GM21390 (cell line): ENCODE measurements at regions not wholly inside any gene's neighbourhood (a gene's known extent, or its start where the extent isn't known, plus 50 kb on each side); places are given as distances from the start of the nearest gene placed in this dataset.

Experiments
- ATAC-seq: cut with Tn5 transposase; IDR thresholded peaks from one replicate; pipeline ENCODE4 v1.9.1; 2021; ENCODE audit not compliant: unreplicated experiment

DNA sequence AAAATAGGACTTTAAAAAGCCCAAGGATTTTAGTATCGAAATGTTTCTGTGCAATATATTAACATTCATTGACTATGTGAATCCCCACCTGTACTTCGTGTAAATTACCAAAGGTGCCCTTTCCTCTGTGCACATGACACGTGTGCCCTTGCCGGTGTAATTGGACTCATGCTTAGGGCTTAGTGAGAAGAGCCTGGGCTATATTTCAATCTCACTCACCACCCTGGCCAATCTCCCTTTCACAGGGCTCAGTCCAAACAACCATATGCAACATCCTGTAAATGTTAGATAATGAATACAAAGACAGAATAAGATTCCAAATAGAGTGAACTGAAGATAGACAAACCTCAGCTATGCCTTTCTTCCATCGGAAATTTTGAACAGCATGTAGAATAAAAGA is 564.3 kb downstream of the USP25 start:
- no peak for ATAC-seq

DNA sequence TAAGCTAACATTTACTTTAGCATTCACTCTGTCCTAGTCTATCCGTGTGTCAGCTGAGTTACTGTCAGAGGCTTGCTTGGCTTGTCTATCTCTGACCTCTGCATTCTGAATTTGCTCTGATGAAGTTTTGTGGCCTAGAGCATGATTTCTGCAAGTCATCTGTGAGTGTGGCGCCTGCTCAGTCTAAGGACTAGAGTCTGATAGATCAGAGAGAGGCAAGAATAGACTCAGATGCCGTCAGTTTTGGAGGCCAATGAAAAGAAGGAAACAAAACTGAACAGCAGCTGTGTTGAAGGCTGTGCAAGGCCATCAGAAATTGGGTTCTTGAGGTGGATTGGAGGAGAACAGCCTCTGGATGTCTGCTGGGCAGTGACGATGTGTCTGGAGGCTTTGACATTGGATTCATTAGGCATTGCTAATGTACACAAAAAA is 573.1 kb downstream of the USP25 start:
- ATAC-seq = no peak

DNA sequence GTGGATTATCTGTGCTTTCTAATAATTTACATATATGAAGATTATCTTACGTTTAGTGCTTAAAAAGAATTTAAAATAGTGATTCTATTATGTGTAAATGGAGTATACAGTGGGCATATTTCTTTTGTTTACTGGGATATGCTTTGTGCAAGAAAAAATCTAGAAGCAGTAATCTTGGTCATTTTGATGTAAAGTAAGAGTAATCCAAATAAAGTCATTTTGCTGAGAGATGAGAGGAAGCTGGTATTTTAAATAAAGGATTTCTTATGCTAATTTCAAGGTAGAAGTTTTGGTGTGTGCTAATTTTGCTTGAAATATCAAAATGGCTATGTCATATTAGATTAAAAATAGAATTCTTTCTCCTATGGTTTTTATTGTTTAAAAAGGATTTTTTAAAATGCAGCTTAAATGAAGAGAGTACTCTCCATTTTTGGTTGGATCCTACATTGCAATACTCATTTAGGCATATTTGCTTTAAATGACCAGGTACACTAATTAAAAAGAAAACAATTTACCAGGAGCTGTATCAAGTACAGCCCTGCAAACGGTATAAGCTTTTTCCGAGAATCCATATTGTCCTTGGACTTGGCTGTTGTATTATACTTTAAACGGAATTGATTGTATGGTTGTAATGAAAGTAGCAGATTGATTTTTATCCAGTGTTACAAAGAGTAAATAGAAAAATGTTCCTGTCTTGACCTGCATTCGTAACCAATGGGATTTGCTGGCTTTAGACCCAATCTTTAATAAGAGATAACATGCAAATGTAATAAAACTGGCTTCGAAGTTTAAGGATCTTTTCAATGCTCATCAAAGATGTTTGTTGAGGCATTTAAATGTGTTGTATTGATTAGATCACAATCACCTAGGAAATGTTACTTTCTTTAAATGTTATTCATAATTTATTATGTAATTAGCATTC is 574.7 kb downstream of the USP25 start:
- ATAC-seq = no peak

DNA sequence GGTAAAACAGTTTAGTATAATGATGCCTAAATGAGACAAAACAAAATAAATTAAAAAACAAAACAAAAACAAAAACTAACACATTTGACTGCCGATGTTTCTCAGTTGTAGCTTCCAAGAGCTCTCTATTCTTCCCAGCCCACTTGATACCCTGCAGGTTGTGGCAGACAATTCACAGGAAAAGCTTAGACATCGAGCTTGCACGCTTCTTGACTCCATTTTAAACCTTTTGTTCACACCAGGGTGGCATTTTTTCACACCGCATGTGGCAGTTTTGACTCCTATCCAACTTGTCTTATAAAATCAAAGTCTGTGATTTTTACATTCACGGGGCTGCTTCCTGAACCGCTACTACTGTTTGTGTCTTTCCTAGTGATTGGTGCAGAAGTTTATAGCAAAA is 575.9 kb downstream of the USP25 start:
- no peak for ATAC-seq

DNA sequence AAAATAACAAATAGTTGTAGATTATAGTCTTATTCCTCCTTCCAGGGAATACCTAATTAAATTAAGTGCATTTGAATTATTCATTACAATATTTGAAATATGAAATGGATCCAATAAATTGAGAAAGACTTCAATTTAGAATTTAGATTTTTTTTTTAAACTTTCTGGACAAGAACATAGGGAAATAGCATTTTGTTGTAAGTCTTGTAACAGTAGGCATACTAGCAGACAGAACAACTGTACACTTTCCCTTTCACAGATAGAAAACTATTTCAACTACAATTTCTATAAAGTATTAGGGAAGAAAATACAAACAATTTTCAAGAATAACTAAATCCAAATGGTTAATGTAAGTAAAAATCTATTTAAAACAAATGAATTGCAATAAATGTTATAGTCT is 577.5 kb downstream of the USP25 start:
- ATAC-seq = no peak

DNA sequence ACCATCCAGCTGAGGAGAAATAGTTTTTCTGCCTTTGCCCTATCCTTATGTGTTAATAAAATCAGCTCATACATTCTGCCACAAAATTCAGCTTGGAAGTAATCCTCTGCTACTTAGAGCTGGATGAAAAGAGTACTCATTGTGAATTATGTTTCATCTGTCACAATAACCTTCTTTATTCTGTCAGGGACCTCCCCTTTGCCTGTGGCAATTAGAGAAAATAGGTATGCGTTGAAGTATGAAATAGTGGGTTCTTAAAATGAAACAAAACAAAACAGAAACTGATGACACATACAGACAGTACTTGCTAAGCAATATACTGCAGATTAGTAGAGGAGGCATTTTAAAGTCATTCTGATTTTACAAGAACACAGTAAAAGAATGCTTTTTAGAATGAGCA is 578.5 kb downstream of the USP25 start:
- no peak for ATAC-seq

DNA sequence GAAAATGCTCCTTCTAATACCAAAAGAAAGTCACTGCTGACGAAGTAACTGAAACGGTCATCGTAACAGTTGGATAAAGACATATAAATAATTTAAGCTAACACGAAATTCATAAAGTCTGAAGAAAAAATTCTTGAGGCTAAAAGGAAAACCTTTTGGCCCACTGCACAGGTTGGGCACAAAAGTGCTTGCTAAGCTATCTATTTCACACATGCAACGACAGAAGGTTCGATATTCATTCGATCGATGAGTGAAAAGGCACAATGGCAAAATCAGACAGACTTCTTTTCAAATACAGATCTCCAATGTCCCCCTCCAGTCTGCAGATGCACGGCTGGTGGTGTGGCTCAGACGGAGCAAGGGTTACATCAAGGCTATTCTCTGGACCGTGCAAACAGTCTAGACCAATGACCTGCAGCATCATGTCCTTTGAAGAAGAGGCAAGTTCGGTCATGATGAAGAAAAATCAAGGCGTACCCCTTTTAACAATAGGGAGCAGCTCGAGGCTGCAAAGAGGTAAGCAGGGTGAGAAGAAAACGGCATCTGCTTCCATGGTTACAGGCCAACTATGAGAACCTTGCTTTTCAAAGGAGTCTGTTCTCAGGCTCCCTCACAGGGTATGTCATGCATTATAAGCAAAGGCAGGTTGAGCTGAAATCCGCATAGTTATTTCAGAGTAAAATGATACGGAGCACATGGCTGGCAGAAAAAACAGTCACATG is 579.6 kb downstream of the USP25 start:
- ATAC-seq = no peak

DNA sequence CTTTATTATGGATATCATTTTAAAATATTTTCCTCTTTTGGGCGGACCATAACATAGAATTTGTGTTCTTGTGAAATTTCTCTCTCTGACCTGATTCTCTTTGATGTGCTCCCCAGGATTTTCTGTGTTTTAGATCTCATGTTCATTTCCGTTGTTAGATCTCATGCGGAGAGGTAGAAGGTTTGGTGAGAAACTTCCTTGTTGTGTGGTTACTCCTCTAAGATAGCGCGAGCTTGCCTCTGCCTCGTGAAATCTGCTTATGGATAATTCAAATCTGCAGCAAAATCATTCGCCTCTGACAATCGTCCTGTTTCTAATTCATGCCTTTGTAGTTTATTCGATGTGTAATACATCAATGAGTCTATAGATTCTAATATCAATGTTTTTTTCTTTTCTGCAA is 580.4 kb downstream of the USP25 start:
- ATAC-seq = no peak

DNA sequence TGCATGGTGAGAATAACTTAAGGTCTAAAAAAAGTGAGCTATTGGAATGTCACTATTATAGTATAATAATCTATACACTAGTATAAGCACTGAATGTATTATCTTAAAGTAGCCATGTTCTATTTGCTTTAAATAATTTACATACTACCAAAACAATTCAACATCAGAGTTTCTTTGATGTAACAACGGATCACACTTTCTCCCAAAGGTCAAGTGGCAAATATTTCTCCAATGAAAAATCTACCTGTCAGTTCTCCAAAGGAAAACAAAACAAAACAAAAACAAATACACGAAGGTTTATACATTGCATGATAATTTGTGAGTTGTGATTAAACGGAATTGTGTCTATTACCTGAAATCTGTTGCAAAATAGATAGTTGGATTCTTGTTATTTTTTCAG is 581.4 kb downstream of the USP25 start:
- ATAC-seq = no peak

DNA sequence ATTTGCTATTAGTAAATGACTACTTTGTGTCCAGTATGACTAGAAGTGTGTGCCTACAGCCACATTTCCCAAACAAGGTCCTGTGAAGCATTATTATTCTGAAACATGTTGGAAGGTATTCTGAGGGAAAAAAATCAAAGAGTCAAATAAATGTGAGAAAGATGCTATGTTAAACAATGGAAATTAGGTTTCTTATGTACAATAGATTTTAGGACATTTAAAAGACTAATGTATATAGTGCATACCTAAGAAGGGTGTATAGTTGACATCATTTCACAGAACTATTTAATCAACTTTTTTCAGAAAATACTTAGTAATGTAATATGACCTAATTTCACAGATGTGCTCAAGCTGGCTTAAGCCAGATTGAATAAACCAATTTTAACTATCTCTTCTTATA is 582.5 kb downstream of the USP25 start:
- ATAC-seq = no peak

DNA sequence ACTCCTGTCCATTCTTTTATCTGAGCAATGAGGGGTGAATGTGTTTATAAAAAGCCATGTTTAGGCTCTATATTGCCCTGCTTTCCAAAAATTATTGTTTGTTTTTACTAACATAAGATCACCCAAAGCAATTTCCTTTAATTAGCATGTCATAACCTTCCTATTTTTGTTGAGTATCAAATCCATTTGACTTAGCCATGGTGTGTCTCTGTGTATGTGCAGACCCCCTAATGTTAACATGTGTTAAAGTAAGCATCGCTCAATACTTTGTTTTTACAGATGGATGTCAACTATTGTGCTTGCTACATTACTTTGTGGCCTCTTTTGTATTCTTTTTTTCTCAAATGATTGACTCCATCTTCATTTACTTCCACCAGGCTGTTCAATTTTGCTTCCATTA is 585.4 kb downstream of the USP25 start:
- no peak for ATAC-seq

DNA sequence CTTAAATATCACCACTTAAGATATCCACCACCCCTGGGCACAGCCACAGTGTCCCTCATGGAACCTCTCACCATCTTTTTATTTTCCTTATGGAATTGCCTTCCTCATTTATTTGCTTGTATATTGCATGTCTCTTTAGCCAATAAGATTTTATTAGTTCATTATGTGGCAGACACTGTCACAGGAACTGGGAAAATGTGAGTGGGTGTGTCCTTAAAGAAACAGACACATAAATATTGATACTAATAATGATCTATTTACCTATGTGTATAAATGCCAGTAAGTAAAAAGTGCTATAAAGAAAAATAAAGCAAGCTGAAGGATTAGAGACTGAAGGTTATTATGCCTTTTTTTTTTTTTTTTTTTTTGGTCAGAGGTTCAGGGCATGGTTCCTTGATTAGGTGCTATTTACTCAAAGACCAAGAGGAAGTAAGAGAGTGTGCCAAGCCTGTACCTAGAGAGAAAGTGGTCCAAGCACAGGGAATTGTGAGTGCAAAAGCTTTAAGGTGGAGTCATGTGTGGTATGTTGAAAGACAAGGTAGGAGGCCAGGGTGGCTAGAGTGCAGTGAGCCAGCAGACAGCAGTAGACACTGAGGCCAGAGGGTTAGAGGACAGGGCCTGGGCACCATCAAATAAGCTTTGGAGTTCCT is 589.0 kb downstream of the USP25 start:
- ATAC-seq = no peak

DNA sequence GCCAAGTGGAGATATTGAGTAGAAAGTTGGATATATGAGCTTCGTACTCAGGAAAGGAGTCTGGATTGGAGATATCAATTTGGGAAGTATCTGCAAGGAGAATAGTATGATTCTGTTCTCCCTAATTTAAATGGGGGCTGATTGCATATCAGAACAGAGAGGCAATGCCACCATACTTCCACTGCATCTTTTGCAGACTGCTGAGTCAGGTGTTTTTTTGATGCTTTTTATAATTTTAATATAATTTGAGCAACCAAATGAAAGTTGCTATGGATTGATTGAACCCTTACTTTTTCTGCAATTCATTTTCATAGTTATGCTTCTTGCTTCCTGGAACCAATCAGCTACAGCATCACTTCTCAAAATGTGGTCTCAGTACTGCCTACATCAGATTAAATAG is 590.3 kb downstream of the USP25 start:
- no peak for ATAC-seq

DNA sequence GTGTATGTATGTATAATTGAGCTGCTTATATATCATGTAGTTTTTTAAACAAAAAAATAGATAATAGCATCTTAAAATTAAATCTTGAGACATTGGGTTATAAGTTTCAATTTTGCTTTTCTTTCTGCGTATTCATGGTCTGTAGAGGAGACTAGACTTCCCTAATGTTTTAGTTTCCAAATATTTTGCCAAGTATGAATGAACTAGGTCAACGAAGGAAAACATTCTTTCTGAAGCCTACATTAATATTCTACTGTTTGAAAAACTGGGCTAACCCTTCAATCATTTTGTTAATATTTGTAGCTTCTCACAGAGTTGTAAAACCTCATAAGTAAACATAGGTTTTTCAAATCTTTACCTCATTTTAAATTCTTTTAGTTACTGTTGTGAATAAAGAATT is 592.7 kb downstream of the USP25 start:
- no peak for ATAC-seq

DNA sequence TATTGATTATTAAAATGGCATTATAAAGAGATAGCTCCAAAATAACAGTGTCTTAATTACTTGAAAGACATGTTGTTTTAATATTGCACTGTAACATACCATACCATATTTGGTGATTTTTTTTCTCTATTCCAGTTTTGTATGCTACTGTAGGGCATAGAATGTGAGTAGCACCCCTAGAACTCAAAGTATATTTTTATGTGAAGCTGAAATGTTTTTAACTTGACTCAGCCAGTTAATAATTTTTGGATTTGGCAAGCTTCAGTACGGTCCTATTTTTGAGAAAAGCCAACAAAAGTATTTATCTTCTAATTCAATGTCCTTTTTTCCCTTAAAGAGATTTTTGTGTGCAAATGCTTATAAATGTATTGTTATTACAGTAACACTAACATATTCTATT is 593.8 kb downstream of the USP25 start:
- no peak for ATAC-seq

DNA sequence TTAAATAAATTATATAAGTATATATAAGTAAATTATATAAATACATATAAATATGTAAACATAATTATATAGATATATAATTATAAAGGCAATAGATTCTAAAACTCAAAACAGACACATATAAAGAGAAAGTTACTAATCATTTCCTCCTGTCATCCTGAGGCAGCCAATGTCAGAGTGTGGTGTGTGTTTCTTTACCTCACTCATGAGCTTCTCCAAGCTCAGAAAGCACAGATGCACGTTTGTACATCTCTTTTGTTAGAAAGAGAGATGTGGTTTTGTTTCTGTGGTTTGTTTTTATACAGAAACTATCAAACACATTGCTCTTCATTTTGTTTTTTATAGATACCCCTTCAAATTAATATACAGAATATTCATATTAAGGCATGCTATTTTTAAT is 594.8 kb downstream of the USP25 start:
- ATAC-seq = no peak

DNA sequence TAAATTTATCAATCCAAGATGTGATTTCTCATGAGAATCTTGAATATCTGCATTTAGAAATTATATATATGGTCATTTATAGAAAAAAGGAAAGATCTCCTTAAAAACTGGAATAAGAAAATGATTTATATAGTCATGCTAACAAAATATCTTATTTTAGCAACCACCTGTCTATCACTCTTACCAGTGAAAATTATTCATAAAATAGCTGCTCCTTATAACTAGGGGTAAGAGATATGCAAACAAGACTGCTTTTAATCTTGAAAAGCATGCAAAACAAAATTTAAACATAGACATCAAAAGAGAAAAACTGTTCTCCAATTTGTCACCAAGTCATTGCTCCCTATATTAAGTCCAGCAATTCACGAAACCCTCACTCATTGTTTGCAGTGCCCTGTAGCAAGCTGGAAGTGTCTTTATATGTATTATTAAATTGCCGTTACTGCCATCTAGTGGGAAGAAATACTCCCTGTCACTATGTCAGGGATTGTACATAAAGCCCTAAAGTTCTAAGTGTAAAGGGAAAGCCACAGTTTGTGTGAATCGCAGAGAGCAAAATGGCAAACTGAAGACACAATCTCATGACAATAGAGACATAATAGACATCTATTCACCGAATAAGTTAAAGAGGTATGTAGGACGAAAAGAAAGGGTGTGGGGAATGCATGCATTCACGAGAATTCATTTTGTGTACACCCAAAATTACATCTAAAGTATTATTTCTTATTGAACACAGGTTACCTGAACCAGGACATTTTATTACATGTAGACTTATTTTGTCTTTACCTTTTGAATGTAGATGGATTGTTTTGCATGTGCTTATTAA is 600.5 kb downstream of the USP25 start:
- ATAC-seq = no peak

DNA sequence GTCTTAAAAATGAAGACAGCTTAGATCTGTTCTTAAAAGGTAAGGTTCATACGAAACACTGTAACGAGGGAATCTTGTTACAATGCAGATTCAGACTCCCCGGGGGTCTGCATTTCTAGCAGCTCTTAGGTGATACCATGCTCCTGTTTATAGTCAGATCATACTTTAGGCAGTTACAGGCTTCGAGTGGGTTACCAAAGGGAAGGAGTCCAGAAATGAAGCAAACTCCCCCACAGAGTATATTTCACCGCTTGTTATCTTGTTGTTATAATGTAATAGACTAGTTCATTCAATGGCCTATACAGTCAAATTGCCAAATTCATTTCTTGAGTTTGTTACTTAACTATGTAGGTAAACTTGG is 601.1 kb downstream of the USP25 start:
- ATAC-seq = no peak

DNA sequence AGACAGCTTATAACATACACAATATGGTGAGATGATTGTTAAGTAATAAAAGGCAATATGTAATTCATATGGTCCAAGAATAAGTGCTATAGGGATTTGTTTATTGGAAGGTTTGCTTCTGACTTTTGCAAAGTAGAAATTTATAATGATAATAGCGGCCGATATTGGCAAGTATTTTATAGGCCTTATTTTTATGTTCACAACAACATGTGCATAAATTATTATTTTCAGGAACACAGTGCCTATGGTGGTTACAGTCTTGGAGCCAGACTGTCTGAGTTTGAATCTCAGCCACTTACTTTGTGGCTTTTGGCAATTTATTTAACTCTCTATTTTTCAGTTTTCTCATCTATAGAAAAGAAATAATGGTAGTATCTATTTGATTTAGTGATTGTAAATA is 607.5 kb downstream of the USP25 start:
- no peak for ATAC-seq

DNA sequence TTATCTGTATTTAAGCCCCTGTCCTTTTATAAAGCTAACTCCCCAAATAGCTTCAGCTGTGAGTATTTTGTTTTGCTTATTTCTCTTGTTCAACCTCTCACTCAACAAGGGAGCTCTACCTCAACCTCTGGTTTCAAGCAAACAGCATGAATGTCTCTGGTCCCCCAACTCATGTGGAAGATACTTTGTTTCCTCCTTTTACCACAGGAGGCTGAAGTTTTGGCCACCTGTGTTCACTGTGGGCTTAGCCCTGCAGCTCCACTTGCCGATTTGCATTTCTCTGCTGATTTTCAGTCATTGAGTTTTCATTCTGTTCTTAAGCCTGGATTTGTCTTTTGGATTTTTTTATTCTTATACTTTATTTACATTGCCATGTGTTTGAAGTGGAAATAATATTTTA is 613.1 kb downstream of the USP25 start:
- no peak for ATAC-seq

DNA sequence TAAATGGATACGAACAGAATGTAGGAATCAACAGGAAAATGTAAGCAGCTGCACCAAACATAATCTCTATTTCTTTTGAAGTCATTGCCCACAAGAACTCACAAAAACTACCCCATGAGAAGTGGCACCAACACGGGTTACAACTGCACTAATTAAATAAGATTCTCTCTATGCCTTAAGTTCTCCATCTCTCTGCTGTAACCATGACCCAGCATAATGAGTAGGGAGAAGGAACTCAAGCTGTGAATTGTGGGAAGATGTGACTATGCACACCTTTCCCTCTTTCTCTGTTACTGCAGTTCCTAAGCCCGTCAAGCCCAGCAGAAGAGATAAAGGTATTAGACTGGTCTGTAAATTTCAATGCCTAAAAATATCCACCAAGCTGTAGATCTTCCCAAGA is 614.0 kb downstream of the USP25 start:
- ATAC-seq = no peak
